Keratinocyte (primary cell): ENCODE measurements at regions not wholly inside any gene's neighbourhood (a gene's known extent, or its start where the extent isn't known, plus 50 kb on each side); places are given as distances from the start of the nearest gene placed in this dataset.

Experiments used
- DNase-seq: peaks from one replicate; pipeline ENCODE4 v3.0.0-alpha.2; 2011; ENCODE audit warnings: low read depth, missing footprints, low spot score
- FAIRE-seq: peaks from 2 replicates; lab custom pipeline; 2011; peaks lifted over from hg19 to GRCh38; lab: Jason Lieb, UNC
- H2AFZ ChIP-seq: 2 replicates; pipeline ENCODE4 v1.6.0; 2012; ENCODE audit warnings: low read length, control low read depth, inconsistent platforms; ENCODE audit not compliant: control insufficient read depth
- H3K27ac ChIP-seq: 2 replicates; pipeline ENCODE4 v1.5.1; 2011; ENCODE audit warnings: low read length; ENCODE audit not compliant: control insufficient read depth, insufficient read depth
- H3K27me3 ChIP-seq: 3 replicates; pipeline ENCODE4 v1.6.0; 2011; ENCODE audit warnings: low read length; ENCODE audit not compliant: control insufficient read depth, insufficient read depth; ENCODE audit errors: extremely low read depth
- H3K36me3 ChIP-seq, 2 experiments: 2 replicates in 1 of 2; 3 replicates in 1 of 2; pipeline ENCODE4 v1.5.1; 2011; ENCODE audit warnings: low read length in 2 of 2, mild to moderate bottlenecking in 1 of 2; ENCODE audit not compliant: control insufficient read depth in 2 of 2, insufficient read depth in 2 of 2; ENCODE audit errors: extremely low read depth in 1 of 2
- H3K4me1 ChIP-seq: 3 replicates; pipeline ENCODE4 v1.5.1; 2011; ENCODE audit warnings: low read length; ENCODE audit not compliant: control insufficient read depth, insufficient read depth; ENCODE audit errors: extremely low read depth
- H3K4me2 ChIP-seq: 3 replicates; pipeline ENCODE4 v1.6.0; 2011; ENCODE audit warnings: low read depth, low read length; ENCODE audit not compliant: control insufficient read depth, insufficient read depth; ENCODE audit errors: extremely low read depth
- H3K4me3 ChIP-seq, 3 experiments: fragments of 200-600 bp in 1 of 3; sonication (generic) in 1 of 3; 2 replicates in 2 of 3; 3 replicates in 1 of 3; pipeline ENCODE4 v1.5.1; 2011 to 2016; ENCODE audit warnings: low read length in 3 of 3, mild to moderate bottlenecking in 3 of 3, control low read depth in 2 of 3, inconsistent platforms in 1 of 3, low read depth in 1 of 3, mixed read lengths in 1 of 3, mixed run types in 1 of 3, moderate library complexity in 1 of 3; ENCODE audit not compliant: control insufficient read depth in 2 of 3, insufficient read depth in 2 of 3; ENCODE audit errors: extremely low read depth in 1 of 3
- H3K79me2 ChIP-seq: 2 replicates; pipeline ENCODE4 v1.6.0; 2012; ENCODE audit warnings: low read length; ENCODE audit not compliant: control insufficient read depth, insufficient read depth
- H3K9ac ChIP-seq: 3 replicates; pipeline ENCODE4 v1.6.0; 2011; ENCODE audit warnings: low read length; ENCODE audit not compliant: control insufficient read depth, insufficient read depth; ENCODE audit errors: extremely low read depth
- H3K9me1 ChIP-seq: 3 replicates; pipeline ENCODE4 v1.6.0; 2011; ENCODE audit warnings: low read length; ENCODE audit not compliant: control insufficient read depth, insufficient read depth; ENCODE audit errors: extremely low read depth
- H3K9me3 ChIP-seq: 2 replicates; pipeline ENCODE4 v1.5.1; 2012; ENCODE audit warnings: low read depth, low read length; ENCODE audit not compliant: control insufficient read depth
- H4K20me1 ChIP-seq: 3 replicates; pipeline ENCODE4 v1.6.0; 2011; ENCODE audit warnings: low read length; ENCODE audit not compliant: control insufficient read depth, insufficient read depth; ENCODE audit errors: extremely low read depth
- CTCF ChIP-seq, 3 experiments: IDR thresholded peaks in 1 of 3; conservative IDR thresholded peaks in 1 of 3; optimal IDR thresholded peaks in 1 of 3; 2 replicates in 2 of 3; 3 replicates in 1 of 3; pipeline versions ENCODE3 to v1.5.1; 2011; ENCODE audit warnings: low read length in 3 of 3, mild to moderate bottlenecking in 3 of 3, moderate library complexity in 2 of 3, control low read depth in 1 of 3, inconsistent platforms in 1 of 3; ENCODE audit not compliant: insufficient read depth in 2 of 3; ENCODE audit errors: extremely low read depth in 1 of 3
- EZH2 ChIP-seq: IDR thresholded peaks from one replicate; pipeline ENCODE4 v1.6.1; 2012; ENCODE audit warnings: inconsistent platforms, mild to moderate bottlenecking, low read length, moderate library complexity
- dilution Hi-C: fragments of 300-500 bp; cut with MboI; formaldehyde crosslinking; loops from one replicate; pipeline ENCODE4 v1.7.0; 2020; ENCODE audit warnings: low sequenced_read_pairs; ENCODE audit not compliant: extremely low pct_ligation_motif_present

DNA sequence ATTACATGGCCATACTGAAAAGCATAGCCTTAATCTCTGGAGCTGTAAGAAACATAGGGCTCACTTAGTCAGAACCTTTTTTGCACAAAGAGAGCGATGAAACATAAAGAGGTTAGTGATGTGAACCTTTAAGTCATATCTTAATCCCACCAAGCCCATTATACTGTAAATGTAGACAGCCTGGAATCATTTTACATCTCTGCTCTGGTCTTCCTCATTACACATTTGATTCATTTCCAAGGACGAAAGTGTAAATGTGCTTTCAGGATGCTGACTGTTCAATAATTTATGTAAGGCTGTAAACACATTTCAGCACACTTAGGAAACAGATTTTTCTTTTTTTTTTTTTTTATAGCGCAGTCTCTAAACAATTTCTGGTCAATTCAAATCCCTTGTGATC lies 131.3 kb upstream of the B3GAT2 start:
- dilution Hi-C loops, result no loop called here
- Histone ChIP-seq H3K36me3 (no peaks in the 10 kb centered on the region), H3K79me2 (no peaks in the 10 kb centered on the region), H4K20me1 (no peaks in the 10 kb centered on the region), H2AFZ (no peak overlapping the region), H3K4me3 (no peak overlapping the region), H3K9ac (no peak overlapping the region), H3K27ac (no peak overlapping the region), H3K9me3 (no peaks in the 10 kb centered on the region), H3K27me3 (no peaks in the 10 kb centered on the region), H3K4me1 (no peaks in the 10 kb centered on the region), H3K9me1 (no peaks in the 10 kb centered on the region), H3K4me2 (no peak overlapping the region)
- TF ChIP-seq CTCF (optimal IDR thresholded peaks at IDR 0.05 in 1 of 3, IDR thresholded peaks at IDR 0.05 in 1 of 3, conservative IDR thresholded peaks at IDR 0.05 in 1 of 3; ENCODE audit: extremely low read depth in 1 of 3, insufficient read depth in 2 of 3, low read length in 3 of 3) (no peak), EZH2 (no peak)
- DNase-seq (no peak), FAIRE-seq (no peak)

DNA sequence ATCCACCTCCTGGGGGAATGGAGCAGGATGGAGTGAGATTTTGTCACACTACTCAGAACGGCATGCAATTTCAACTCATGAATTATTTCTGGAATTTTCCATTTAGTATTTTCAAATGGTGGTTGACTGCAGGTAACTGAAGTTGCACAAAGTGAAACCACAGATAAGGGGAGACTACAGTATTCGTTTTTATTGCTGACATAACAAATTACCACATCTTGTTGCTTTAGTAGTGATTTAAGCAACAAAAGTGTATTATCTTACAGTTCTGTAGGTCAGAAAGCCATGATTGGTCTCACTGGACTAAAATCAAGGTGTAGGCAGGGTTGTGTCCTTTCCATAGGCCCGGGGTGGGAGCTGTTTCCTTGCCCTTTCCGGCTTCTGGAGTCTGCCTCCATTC lies 133.4 kb upstream of the B3GAT2 start:
- Histone ChIP-seq H4K20me1 (no peaks in the 10 kb centered on the region), H3K4me3 (no peak overlapping the region), H3K27me3 (no peaks in the 10 kb centered on the region), H3K4me2 (no peak overlapping the region), H3K79me2 (no peaks in the 10 kb centered on the region), H3K4me1 (no peaks in the 10 kb centered on the region), H3K27ac (no peak overlapping the region), H3K9me1 (no peaks in the 10 kb centered on the region), H3K9ac (no peak overlapping the region), H3K9me3 (no peaks in the 10 kb centered on the region), H3K36me3 (no peaks in the 10 kb centered on the region), H2AFZ (no peak overlapping the region)
- DNase-seq (no peak), FAIRE-seq (no peak)
- dilution Hi-C loops, result no loop called here
- no peak for TF ChIP-seq EZH2
- no peak for TF ChIP-seq CTCF (optimal IDR thresholded peaks at IDR 0.05 in 1 of 3, IDR thresholded peaks at IDR 0.05 in 1 of 3, conservative IDR thresholded peaks at IDR 0.05 in 1 of 3; ENCODE audit: extremely low read depth in 1 of 3, insufficient read depth in 2 of 3, low read length in 3 of 3)
